Gastroesophageal sphincter (tissue), 3 donors: ENCODE measurements at regions not wholly inside any gene's neighbourhood (a gene's known extent, or its start where the extent isn't known, plus 50 kb on each side); places are given as distances from the start of the nearest gene placed in this dataset.

ENCODE experiments used
- POLR2A ChIP-seq, 2 donors: fragments of 450-650 bp; IDR thresholded peaks; one replicate each; pipeline ENCODE4 v1.6.1; 2017; ENCODE audit warnings: antibody characterized with exemption in 2 of 2, mild to moderate bottlenecking in 2 of 2, moderate library complexity in 1 of 2
- TF ChIP-seq, protein P1 (sequence below), 4 experiments: fragments of 200-600 bp in 2 of 4; fragments of 450-650 bp in 2 of 4; sonication (generic) in 1 of 4; IDR thresholded peaks; one replicate each; pipeline ENCODE4 v1.5.1; 2017 to 2019; ENCODE audit warnings: antibody characterized with exemption in 4 of 4, mild to moderate bottlenecking in 2 of 4, moderate library complexity in 2 of 4

DNA sequence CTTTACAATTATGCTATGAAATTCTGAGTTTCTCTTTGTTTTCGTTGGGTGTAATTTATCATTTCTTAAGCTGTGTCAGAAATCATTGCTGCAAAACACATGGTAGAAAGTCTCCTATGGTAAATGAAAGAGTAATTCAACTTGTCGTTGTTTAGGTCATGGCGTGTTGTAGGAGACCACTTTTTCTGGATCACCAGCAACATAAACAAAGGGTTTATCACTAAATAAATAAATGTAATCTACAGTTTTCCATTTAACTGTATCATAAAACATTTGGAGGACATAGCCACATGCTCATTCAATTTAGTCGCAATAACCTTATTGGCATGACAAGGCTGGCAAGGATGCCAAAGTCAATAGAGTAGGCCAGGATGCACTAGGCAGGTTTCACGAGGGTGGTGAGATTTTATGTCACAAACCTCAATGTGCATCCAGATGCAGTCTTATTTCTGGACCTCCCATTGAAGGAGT lies 154.4 kb upstream of the ERCC6L2 start:
- TF ChIP-seq, protein P1, sequence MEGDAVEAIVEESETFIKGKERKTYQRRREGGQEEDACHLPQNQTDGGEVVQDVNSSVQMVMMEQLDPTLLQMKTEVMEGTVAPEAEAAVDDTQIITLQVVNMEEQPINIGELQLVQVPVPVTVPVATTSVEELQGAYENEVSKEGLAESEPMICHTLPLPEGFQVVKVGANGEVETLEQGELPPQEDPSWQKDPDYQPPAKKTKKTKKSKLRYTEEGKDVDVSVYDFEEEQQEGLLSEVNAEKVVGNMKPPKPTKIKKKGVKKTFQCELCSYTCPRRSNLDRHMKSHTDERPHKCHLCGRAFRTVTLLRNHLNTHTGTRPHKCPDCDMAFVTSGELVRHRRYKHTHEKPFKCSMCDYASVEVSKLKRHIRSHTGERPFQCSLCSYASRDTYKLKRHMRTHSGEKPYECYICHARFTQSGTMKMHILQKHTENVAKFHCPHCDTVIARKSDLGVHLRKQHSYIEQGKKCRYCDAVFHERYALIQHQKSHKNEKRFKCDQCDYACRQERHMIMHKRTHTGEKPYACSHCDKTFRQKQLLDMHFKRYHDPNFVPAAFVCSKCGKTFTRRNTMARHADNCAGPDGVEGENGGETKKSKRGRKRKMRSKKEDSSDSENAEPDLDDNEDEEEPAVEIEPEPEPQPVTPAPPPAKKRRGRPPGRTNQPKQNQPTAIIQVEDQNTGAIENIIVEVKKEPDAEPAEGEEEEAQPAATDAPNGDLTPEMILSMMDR (IDR thresholded peaks at IDR 0.05) = no peak
- TF ChIP-seq POLR2A (IDR thresholded peaks at IDR 0.05) = no peak
